Caki2 (cell line): ENCODE measurements at regions not wholly inside any gene's neighbourhood (a gene's known extent, or its start where the extent isn't known, plus 50 kb on each side); places are given as distances from the start of the nearest gene placed in this dataset.

Source experiments
- DNase-seq: peaks from one replicate; pipeline ENCODE4 v3.0.0-alpha.2; 2015; ENCODE audit warnings: low read depth
- in situ Hi-C: cut with HindIII; loops from 2 replicates; pipeline ENCODE4 v1.10.0; 2016; ENCODE audit warnings: low sequenced_read_pairs, low pct_unique_long_range_greater_than_20kb, mixed read lengths

DNA sequence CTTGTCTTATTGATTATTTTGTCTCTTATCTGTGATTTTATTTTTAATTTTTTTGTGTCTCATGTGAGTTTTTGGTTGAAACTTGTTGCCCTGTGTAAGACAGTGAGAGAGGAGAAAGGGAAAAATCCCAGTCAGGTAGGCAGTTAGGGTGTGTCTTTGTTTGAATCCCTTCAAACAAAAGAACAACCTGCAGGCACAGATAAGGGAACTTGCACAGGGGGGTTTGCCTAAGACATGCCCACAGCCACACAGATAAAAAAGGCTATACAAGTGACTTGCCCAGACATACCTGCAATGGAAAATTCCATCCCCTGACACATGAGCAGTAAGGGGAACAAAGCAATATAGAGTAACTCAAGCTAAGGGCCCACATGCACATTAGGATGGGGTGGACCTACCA lies 127.8 kb upstream of the PLET1 start:
- no peak for DNase-seq
- in situ Hi-C loops: no loop called here

DNA sequence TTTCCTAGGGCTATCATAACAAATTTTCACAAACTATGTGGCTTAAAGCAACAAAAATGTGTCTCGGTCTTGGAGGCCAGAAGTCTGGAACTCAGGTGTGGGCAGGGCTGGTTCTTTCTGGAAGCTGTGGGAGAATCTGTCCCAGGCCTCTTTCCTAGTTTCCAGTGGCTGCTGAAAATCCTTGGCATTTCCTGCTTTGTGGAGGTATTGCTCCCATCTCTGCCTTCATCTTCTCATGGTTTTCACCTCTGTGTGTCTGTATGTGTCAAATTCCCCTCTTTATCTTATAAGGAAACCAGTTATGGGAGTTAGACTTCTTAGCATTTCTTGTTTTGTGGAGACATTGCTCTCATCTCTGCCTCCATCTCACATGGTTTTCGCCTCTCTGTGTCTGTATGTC lies 130.4 kb upstream of the PLET1 start:
- in situ Hi-C loops: no loop called here
- no peak for DNase-seq

DNA sequence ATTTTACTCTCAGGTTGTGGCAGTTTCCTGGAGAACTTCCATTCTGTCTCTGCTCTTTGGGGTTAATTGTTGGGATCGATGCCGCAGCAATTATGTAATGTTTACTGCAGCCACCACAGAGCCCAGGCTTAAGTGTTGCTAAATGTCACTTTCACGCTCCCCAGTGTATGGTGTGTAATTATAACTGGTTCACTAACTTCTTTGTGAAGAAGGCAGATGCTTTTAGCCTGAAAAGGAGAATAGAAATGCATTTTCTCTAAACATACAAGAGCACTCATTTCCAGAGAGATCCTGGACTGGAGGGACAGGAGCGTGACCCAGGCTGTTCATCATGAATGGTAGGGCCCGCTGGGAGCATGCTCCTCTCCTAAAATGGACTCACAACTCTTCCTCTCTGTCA lies 132.2 kb upstream of the PLET1 start:
- no peak for DNase-seq
- in situ Hi-C loops: no loop called here

DNA sequence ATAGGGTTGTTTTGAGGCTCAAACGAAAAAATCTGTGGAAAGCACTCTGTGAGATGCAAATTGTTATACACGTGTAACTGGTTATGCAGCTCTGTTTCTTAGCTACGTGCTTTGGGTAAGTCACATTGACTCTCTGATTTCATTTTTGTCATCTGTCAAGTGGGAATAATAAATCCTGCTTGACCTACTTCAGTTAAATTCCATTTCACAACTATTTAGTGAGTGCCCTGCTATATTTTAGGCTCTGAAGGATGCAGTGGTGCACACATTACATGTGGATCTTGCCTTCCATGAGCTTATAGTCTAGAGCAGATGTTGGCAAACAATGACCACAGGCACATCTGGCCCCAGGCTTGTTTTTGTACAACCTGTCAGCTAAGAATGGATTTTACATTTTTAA lies 133.6 kb upstream of the PLET1 start:
- in situ Hi-C loops: no loop called here
- no peak for DNase-seq

DNA sequence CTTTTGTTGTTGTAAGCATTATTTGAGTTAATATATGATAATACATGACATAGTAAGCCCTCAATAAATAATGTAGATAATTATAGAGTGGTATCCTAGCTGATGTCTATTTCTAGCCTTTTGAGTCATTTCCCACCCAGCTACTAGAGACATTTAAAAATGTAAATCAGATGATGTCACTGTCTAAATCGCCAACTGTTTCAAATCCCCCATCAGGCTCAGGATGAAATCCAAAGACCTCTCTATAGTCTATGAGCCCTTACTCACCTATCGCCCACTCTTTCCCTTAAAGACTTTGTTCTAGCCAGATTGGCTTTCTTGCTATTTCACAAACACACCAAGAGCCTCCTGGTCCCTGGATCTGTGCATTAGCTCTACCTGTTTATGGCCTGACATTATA lies 135.4 kb upstream of the PLET1 start:
- no peak for DNase-seq
- in situ Hi-C loops: no loop called here

DNA sequence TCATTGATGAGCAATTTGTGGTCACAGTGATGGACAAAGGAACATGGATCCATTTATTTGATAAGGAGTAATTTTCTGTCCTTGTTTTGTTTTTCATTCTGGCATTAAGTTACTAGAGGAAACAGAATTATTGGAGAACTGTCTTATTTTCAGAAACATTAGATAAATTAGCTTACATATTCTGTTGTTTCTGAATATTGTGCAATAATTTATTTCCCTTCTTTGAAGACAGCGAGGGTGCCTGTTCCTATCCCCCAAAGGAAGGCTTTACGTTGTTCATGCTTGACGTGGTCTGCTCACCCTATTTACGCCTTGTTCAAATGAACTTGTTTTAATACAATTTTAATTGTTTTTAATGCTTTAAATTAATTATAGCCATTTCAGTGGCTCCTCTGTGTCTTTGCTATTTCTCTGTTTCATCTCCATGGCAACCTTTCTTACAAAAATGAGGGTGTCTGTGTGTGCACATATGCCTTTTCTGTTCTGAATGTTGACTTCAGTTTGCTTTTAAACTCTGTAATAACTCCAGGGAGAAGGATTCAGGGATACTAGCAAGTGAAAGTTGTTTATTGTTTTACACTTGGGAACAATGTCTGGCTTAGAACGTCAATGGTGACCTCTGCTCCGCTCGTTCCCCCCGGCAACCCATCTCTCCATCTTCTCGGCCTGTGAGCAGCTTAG lies 138.3 kb upstream of the PLET1 start:
- DNase-seq: no peak
- in situ Hi-C loops: no loop called here

DNA sequence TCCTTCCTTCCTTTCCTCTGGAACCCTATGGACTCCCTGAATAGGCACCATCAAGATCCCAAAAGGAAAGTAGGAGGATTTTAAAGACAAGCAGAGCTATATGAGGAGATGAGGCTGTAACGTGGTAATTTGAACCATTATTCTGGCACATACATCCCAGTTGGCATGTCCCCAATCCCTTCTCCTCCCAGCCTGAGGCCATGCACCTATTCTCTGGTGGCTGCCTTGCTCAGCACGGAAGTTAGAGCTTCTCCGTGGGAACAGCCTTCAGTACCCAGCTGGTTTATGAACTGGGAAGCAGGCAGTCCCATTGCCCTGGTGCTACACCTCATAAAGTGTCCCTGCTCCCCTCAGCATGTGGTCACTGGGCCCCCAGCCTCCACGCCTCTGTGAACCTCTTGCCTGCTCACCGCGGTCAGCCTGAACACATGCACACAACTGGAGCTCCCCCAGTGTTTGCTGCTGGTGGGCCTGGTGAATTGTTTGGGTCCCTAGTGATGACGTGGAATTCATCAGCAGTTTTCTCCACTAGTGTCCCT lies 139.9 kb upstream of the PLET1 start:
- in situ Hi-C loops: no loop called here
- no peak for DNase-seq

DNA sequence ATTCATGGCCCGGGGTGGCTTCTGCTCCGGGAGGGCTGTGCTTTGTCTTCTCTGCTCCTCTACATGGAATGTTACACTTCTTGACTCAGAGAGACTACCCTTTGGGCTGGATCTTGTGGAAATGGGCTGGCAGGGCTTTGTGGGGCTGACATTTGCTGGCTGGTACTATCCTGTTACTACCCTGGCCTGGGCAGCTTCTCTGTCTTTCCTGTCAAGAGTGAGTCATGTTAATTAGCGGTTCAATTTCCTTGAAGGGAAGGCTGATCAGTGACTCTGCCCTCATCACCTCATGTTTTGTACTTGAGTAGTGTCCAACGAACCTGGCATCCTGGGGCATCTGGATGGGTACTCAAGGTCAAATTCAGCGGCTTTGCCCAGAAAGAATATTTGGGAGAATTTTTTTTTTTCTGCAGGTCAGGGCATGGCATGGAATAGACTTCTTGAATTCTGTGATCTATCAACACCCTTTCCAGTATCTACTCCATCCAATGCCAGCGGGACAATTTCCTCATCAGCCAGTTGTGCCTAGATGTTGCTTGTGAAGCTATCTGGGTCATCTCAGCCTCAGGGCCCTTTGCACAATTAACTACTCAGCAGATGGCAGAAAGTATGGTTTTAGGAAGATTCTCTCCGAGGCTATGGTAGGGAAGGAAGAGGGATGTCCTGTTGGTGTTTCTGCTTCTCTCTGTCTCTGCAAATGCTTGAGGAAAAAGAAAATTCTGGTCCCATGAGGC lies 140.5 kb upstream of the PLET1 start:
- no peak for DNase-seq
- in situ Hi-C loops: no loop called here

DNA sequence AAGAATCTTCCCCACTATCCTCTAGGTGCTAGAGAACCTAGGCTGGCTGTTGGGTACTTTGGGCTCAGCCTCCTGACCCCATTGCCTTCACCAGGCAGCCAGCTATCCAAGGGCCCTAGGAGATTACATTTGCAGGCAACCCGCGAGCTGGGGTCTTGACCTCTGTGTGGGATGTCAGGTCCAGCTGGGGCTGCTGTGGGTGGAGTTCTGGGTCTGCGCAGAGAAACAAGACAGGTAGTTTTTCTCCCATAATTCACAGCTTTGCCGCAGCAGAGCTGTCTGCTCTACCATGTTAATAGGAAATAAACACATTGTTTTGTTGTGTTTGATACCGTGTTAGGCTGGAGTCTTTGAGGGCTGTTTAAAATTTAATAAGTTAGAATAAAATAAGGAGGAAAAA lies 142.8 kb upstream of the PLET1 start:
- in situ Hi-C loops: no loop called here
- no peak for DNase-seq

DNA sequence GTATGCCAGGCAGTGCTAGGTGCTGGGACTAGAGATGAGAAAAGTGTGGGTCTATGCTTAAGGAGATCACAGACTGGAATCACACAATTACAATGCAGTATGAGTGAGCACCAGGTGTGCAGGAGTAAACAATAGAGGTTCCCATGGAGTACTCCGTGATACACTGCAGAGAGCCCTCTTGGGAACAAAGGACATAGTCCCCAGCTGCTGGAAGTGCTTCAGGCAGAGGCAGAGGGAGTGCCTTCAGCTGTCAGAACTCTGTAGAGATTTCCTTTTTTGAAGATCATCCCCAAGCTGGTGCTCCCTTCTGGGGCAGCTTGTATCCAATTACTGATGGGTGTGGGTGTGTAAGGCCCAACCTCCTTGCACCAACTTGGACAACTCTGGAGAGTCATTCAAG lies 143.5 kb upstream of the PLET1 start:
- DNase-seq: no peak
- in situ Hi-C loops: no loop called here

DNA sequence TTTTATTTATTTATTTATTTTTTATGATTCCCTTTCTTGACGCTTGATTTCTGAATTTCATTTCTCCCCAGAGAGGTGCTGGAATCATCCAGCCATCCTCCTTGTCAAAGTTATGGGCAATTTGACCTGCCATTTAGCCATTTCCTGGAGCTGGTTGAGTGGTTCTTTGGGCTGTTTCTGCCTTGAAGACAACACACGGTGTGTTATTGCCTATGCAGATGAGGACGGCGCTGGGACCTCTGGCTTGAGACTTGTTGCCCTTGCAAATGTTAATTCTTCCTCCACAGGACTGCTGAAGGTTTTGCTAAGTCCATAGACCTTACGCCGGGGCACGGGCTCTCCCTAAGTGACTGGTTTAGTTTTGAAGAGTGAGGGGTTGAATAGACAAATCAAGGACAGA lies 147.9 kb upstream of the PLET1 start:
- in situ Hi-C loops: no loop called here
- no peak for DNase-seq

DNA sequence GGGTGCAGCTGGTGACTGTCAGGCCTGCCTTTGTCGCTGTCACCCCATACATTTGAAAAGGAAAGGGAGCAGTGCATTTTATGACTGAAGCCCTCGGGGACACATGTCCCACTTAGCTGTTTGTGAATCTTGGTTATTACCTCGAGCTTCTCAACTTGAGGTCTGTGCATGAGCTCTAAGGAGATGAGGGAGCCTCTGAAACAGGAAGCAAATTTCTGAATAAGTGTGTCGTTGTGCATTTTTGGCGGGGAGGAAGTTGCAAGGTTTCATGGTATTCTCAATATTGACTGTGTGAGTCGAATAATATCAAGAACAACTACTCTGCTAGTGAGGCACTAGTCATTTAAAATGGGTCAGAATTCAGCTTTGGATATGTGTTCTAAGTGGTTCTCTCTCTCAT lies 149.7 kb upstream of the PLET1 start:
- in situ Hi-C loops: no loop called here
- DNase-seq: no peak

DNA sequence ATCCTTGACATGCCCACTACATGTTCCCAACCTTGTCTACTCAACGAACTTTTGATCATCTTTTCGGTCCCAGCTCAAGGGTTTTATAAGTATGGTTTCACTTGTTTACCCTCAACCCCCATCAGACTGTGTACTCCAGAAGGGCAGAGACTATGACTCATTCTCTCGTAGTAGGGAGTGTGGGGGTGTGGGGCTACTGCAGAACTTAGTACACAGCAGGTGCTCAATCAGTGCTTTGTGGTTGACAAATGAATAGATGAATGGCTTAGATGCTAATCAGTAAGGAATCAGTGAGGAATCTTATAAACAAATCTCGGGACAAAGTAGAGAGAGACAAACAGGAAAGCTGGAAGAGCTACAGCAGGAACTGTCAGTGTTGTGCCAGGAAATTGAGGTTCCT lies 151.7 kb upstream of the PLET1 start:
- in situ Hi-C loops: no loop called here
- DNase-seq: no peak

DNA sequence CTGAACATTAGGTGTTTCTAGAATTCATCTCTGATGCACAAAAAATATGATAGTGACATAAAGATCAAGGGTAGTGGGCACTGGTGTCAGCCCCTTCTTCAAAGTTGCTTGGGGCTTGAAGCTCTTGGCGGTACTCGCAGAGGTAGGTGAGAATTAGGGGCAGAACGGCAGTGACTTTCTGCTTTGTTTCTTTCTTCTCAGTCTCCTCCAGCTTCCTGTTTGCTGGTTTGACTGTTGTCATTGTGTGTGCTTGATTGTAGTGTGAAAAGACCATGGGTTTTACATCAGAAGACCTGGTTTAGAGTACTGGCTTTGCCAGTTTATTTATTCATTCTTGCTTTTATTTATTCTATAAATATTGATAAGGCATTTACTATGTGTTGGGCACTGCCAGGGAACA lies 156.7 kb upstream of the PLET1 start:
- no peak for DNase-seq
- in situ Hi-C loops: no loop called here

DNA sequence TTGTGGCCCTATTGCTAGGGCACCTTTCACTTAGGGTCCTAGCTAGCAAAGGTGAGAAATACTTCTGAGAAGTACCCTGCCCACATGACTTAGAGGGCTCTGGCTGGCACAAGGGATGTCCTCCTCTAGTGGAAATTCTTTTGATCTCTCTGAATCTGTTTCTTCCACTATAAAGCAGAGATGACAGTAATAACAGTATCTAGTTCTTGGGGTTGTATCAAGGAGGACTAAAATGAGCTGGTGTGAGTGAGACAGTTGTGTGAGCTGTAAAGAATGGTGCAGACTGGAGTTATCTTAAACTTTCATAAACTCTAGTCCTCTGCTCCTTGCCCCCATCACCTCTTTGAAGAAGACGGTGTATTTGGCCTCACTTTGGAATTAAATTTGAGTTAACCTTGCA lies 157.8 kb upstream of the PLET1 start:
- in situ Hi-C loops: no loop called here

DNA sequence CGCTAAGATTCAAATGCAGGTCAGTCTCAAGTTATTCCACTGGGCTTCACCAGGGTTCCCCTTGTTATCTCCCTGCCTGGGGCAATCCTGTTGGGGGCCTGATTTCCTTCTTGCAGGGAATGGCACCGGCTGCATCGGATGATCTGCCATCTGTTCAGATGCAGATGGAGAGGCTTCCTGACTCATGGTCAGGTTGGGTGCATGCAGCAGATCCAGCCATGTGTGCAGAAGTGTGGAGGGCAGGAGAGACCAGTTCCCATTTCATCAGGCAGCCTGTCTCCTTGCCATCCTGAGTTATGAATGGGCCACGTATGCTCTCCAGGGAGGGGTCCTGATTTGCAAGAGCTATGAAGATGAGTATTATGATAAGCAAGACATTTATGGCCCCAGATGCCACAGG lies 161.2 kb upstream of the PLET1 start:
- no peak for DNase-seq
- in situ Hi-C loops: no loop called here

More for the DNA sequence above, 157.8 kb upstream of the PLET1 start:
- DNase-seq: no peak

DNA sequence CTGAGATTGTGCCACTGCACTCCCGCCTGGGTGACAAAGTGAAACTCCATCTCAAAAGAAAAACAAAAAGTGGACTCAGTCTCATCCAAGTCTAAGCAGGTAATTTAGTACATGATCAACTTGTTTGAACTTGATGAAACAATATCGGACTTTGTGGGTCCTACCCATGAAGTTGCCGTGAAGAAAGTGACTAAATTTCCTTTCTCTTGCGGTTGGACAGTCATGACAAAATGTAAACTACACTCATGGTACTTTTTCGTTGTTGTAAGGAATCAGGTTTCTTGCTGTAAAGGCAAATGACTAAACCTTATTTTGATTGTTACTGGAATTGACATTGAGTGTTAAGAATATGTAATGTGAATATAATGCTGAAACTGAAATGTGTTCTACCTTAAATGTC lies 164.5 kb upstream of the PLET1 start:
- in situ Hi-C loops: no loop called here
- no peak for DNase-seq

DNA sequence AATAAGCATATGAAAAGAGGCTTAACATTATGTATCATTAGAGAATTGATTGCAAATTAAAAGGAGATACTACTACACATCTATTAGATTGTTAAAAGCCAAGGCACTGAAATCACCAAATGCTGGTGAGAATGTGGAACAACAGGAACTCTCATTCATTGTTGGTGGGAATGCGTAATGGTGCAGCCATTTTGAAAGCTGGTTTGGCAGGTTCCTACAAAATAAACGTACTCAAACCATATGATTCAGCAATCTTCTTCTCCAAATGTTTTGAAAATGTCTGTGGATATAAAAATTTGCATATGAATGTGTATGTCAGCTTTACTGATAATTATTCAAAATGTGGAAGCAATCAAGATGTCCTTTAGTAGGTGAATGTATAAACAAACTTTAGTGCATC lies 176.4 kb upstream of the PLET1 start:
- DNase-seq: no peak
- in situ Hi-C loops: no loop called here

DNA sequence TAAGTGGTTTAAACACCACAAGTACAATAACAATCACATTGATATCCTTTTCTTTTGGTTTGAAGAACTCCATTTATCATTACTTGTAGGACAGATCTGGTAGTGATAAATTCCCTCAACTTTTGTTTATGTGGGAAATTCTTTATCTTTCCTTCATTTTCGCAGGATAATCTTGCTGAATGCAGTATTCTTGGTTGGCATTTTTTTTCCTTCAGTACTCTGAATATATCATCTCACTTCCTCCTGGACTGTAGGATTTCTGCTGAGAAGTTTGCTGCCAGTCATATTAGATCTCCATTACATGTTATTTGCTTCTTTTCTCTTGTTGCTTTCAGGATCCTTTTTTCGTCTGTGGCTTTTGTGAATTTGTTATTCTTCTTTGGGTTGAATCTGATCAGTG lies 179.0 kb upstream of the PLET1 start:
- DNase-seq: no peak
- in situ Hi-C loops: no loop called here

DNA sequence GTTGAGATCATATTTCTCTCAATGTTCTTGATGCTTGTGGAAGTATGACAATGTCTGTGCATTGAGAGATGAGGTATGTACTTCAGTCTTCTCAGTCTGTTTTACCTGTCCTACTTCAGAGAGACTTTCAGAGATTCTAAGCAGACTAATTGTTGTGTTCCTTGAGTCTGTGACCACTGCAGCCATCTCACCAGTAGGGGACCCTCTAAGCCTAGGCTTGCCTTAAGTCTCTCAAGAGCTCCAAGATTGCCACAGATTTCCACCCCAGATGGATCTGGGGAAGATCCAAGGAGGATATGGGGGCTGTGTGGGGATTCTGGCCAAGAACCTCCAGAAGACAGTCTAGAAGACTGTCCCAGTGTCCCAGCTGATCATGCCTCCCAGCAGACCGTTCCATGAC lies 179.9 kb upstream of the PLET1 start:
- in situ Hi-C loops: no loop called here
- DNase-seq: no peak
